HG03060 (cell line): ENCODE measurements at regions not wholly inside any gene's neighbourhood (a gene's known extent, or its start where the extent isn't known, plus 50 kb on each side); places are given as distances from the start of the nearest gene placed in this dataset.
"Not testable (repeated sequence)": the region's sequence is repeated elsewhere in the genome, so short reads cannot be mapped to it uniquely, and the experiment has no call there.

Experiments
- ATAC-seq: cut with Tn5 transposase; IDR thresholded peaks from one replicate; pipeline ENCODE4 v1.9.1; 2021; ENCODE audit warnings: low read depth, moderate number of reproducible peaks; ENCODE audit not compliant: unreplicated experiment

- no peak for ATAC-seq
Measured at GRCh38 chr9:79447762-79448161, 124.0 kb upstream of the TLE4 start.

DNA sequence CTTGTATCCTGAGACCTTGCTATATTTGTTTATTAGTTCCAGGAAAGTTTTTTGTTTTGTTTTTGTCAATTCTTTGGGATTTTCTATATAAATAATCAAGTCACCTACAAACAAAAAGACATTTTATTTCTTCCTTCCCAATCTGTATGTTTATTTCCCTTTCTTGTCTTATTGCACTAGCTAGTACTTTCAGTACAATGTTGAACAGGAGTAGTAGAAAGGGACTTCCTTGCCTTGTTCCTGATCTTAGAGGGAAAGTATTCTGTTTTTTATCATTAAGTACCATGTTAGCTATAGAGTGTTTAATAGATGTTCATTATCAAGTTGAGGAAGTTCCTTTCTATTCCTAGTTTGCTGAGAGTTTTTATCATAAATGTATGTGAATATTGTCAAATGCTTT is 119.5 kb upstream of the TLE4 start:
- ATAC-seq, result no peak

DNA sequence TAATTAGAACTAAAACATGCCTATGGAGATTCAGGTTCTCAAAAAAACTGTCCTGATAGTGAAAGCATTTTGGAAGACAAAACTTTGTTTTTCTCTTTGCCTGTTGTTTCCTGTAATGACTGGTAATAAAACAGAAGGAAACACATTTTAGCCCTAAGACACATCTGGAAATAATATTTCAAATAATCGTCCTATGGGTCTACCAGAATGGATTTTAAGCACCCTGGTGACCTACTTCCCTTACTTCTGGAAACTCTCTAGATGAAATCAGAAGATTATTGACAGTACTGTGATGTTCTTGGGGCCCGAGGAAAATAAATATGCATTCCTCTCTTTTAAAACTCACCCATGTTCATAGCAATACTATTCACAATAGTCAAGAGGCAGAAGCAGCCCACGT is 110.1 kb upstream of the TLE4 start:
- no peak for ATAC-seq

DNA sequence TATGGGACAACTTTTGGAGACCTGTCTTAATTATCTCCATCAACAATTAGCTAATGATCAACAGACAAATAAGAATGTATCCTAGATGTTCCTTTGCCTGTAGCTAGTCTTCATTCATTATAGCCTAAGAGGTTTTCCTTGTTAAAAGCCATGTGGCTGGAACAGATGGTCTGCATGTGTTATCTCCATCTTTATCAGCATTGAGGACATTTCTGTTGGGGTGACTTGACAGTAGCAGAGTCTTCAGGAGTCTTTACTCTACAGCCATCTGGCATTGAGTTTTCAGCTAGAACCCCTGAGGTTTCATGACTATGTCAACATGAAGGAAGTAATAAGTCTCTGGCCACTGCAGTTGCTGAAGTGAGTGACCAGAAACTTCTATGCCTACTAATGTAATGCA is 106.6 kb upstream of the TLE4 start:
- no peak for ATAC-seq

GRCh38 chr9:79469164-79469563 is 102.6 kb upstream of the TLE4 start:
- no peak for ATAC-seq

GRCh38 chr9:79470954-79471353 is 100.8 kb upstream of the TLE4 start:
- no peak for ATAC-seq

- no peak for ATAC-seq
Measured at GRCh38 chr9:79471580-79472543, 99.9 kb upstream of the TLE4 start.

- ATAC-seq, result no peak
Measured at GRCh38 chr9:79473704-79474103, 98.1 kb upstream of the TLE4 start.

- no peak for ATAC-seq
Measured at GRCh38 chr9:79477241-79477840, 94.4 kb upstream of the TLE4 start.

DNA sequence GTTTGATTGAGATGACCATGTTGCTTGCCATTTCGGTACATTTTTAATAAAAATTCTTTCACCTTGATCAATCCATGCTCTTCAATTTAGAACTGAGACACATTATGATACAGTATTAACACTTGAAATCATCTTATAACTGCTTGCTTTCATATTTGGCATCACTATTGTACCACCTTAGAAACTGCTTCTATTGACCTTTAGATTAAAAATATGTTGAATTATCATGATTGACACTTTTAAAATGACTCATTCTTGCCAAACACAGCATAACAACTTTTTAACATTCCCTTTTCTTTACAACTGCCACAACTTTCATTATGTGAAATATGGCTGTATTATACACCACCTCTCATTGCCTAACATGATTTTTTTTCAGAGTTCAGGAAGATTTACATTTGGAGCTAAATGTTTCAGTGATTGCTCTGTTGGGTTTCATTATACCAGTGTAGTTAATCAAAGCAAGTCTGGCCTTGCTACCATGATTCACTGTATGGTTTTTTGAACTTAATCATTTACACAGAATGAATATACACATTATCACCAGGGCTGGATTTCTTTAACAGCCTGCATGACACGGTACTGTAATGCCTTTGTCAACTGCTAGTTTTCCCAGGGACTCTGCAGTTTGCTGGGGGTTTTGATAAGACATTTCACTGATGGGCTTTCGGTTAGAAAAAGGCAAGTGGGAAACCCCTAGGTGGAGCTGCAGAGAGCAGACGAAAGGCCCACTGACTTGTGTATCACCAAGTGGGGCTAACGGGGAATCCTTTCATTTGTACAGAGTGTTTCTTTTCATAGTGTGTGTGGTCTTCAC is 93.6 kb upstream of the TLE4 start:
- no peak for ATAC-seq

- ATAC-seq, result no peak
Measured at GRCh38 chr9:79480639-79481038, 91.1 kb upstream of the TLE4 start.

DNA sequence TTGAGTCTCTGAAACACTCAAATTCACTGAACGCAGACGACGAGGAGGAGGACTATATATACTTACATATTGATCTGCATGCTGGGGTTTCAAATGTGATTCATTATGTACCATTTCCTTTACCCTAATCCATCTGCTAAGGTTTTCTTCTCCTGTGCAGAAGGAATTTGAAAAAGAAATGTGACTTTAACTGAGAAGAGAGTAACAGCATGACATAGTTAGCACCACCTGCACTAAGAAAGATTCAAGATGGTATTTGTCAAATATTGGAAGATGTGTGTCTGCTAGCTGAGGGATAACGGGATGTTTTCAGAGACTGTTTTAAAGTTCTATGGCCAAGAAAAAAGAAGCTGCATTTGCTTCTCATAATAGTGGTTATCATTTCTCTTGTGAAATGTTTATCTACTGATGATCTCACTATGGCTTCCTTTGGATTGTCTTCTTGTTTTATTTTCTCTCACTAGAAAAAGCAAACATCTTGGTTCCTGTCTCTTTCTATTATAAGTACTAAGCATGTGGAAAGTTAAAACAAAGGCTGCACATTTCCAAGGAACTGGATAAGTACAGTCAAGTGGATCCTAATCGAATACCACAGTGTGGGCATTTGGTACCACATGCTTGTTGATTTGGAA is 89.8 kb upstream of the TLE4 start:
- ATAC-seq, result no peak

DNA sequence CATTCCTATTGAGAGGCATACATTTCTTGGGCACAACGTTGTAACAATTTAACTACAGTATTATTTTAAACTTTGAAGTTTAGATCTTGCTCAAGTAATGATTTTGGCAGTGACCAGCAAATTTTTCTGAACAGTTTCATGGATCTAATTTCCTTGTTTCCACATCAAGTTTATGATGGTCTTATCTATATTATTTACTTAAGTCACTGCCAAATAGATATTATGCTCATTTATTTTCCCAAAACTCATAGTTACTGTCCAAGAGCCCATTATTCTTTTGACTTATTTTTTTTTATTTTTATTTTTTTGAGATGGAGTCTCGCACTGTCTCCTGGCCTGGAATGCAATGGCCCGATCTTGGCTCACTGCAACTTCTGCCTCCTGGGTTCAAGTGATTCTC is 86.5 kb upstream of the TLE4 start:
- ATAC-seq, result no peak

- ATAC-seq, result no peak
Measured at GRCh38 chr9:79489261-79490000, 82.3 kb upstream of the TLE4 start.

DNA sequence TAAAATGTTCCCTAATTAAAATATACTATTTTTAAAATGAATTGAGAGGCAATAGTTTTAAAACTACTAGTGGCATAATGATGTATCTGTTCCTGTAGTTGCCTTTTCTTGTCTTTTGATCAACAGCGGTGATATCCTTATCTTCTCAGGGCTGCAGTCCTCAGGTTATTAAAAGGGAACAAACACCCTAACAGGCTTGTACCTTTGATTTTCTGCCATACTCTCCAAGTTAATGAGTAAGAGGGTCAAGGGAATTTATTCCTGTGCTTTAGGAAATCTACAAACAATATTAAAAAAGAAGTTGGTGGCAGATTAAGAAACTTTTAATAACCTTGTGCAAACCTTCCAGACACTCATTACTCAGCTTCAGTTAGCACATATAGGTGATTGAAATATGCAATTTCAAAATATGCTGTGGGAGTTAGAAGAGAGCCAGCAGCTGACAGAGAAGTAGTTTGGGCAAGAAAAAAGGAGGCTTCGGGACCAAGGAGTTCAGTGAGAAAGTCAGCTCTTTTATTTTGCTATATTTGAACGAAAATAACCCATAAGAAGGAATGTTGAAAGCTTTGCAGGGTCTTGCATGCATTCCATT is 81.0 kb upstream of the TLE4 start:
- ATAC-seq, result no peak

GRCh38 chr9:79492092-79493009 is 79.4 kb upstream of the TLE4 start:
- ATAC-seq, result no peak

DNA sequence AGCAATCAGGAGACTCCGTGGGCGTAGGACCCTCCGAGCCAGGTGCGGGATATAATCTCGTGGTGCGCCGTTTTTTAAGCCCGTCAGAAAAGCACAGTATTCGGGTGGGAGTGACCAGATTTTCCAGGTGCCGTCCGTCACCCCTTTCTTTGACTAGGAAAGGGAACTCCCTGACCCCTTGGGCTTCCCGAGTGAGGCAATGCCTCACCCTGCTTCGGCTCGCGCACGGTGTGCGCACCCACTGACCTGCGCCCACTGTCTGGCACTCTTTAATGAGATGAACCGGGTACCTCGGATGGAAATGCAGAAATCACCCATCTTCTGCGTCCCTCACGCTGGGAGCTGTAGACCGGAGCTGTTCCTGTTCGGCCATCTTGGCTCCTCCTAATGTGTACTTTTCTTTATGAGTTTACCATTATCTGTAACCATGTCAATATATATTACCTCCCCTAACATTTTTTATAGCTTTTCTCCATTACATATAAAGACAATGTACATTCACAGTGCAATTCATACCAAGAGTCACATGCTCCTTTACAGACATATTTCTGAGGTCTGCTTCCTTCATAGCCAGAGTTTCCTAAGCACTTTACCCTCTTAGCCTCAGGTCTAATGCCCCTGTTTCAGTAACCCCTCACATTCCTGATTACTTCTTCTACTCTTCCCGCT is 71.4 kb upstream of the TLE4 start:
- ATAC-seq, result not testable (repeated sequence)

- ATAC-seq, result no peak
Measured at GRCh38 chr9:79501546-79501945, 70.2 kb upstream of the TLE4 start.
